ENCODE measurements at regions not wholly inside any gene's neighbourhood (a gene's known extent, or its start where the extent isn't known, plus 50 kb on each side); places are given as distances from the start of the nearest gene placed in this dataset.

GRCh38 chr5:18050345-18050744, 416.1 kb downstream of the TAF11L14 start (continued):
- TF ChIP-seq ZNF462 (CRISPR knock-in tag; IDR thresholded peaks at IDR 0.05) = no peak
- no peak for TF ChIP-seq STAT1 (IDR thresholded peaks at IDR 0.05; ENCODE audit: unreplicated experiment)
- TF ChIP-seq ETS1 (IDR thresholded peaks at IDR 0.05) = no peak
- no peak for TF ChIP-seq POLR2AphosphoS5 (IDR thresholded peaks at IDR 0.05; ENCODE audit: low read depth)
- no peak for TF ChIP-seq ZNF114 (CRISPR knock-in tag; IDR thresholded peaks at IDR 0.05)
- TF ChIP-seq CTCF (conservative IDR thresholded peaks at IDR 0.05; ENCODE audit: low read depth in 2 of 2) = no peak

GRCh38 chr5:18050776-18051175, 416.5 kb downstream of the TAF11L14 start:
- Histone ChIP-seq H3K4me1 (ENCODE audit: insufficient read depth) (no peaks in the 10 kb centered on the region), H3F3A (replicated peaks; ENCODE audit: low read depth) (no peaks in the 10 kb centered on the region), H3K79me2 (replicated peaks; ENCODE audit: insufficient read depth) (no peaks in the 10 kb centered on the region), H4K20me1 (replicated peaks; ENCODE audit: insufficient read depth) (no peaks in the 10 kb centered on the region), H3K4me3 (no peak overlapping the region), H3K36me3 (ENCODE audit: insufficient read depth) (no peaks in the 10 kb centered on the region), H3K27ac (ENCODE audit: low read depth) (no peak overlapping the region), H2AFZ (no peak overlapping the region), H3K9me2 (ENCODE audit: insufficient read depth) (no peaks in the 10 kb centered on the region), H3K27me3 (ENCODE audit: insufficient read depth) (no peaks in the 10 kb centered on the region), H3K4me2 (no peak overlapping the region)
- H3K9me3 Mint-ChIP-seq = no peaks in the 10 kb centered on the region
- H3K27ac Mint-ChIP-seq = no peak overlapping the region
- H3K4me1 Mint-ChIP-seq = no peaks in the 10 kb centered on the region
- H3K4me3 Mint-ChIP-seq = no peak overlapping the region
- no peak for ATAC-seq
- no peaks in the 10 kb centered on the region for H3K27me3 Mint-ChIP-seq (ENCODE audit: insufficient read depth, low read depth, poor library complexity)
- H3K36me3 Mint-ChIP-seq (ENCODE audit: low read depth) = no peaks in the 10 kb centered on the region
- DNase-seq (ENCODE audit: low spot score) = no peak
- TF ChIP-seq CREB1 (CRISPR knock-in tag; IDR thresholded peaks at IDR 0.05; ENCODE audit: low read depth) (no peak), ETS1 (IDR thresholded peaks at IDR 0.05) (no peak), REST (IDR thresholded peaks at IDR 0.05; ENCODE audit: unreplicated experiment) (no peak), CTCF (conservative IDR thresholded peaks at IDR 0.05; ENCODE audit: low read depth in 2 of 2) (no peak), EZH2phosphoT487 (IDR thresholded peaks at IDR 0.05; ENCODE audit: unreplicated experiment) (no peak)
